K562 (cell line): ENCODE measurements at regions not wholly inside any gene's neighbourhood (a gene's known extent, or its start where the extent isn't known, plus 50 kb on each side); places are given as distances from the start of the nearest gene placed in this dataset.

Experiments used
- ATAC-seq: fragments of 200-7000 bp; cut with Tn5 transposase; 3 replicates; pipeline ENCODE4 v1.9.1; 2020; ENCODE audit warnings: moderate library complexity
- BruUV-seq: library from RNA; stranded (reverse); fragments of 400-500 nt; replicated peaks from 2 replicates; lab custom pipeline; 2021; lab: Mats Ljungman, UMichigan
- CTCF ChIA-PET: fragments of 300-600 bp; formaldehyde crosslinking; extraction: SDS; loops from one replicate; lab custom pipeline; 2021; ENCODE audit warnings: low intra/inter-chr PET ratio; lab: Yijun Ruan, JAX
- POLR2A ChIA-PET: fragments of 300-600, 350-650 bp; sonication (Branson Sonifier 250); formaldehyde crosslinking; extraction: SDS; loops from one replicate; lab custom pipeline; 2021; ENCODE audit warnings: antibody characterized with exemption, inconsistent platforms; lab: Yijun Ruan, JAX
- DNase-seq, 4 experiments: peaks; one replicate each; pipeline versions ENCODE4 v3.0.0 to v3.0.0-alpha.2; 2011 to 2018; ENCODE audit warnings: low spot score in 3 of 4, mixed read lengths in 3 of 4; ENCODE audit errors: extremely low read depth in 1 of 4
- FAIRE-seq: peaks from 2 replicates; lab custom pipeline; 2011; peaks lifted over from hg19 to GRCh38; lab: Jason Lieb, UNC
- H2AFZ ChIP-seq: 2 replicates; pipeline ENCODE4 v1.6.0; 2011; ENCODE audit warnings: low read depth, low read length, control low read depth, inconsistent platforms
- H3K27ac ChIP-seq: fragments of 200-600 bp; 3 replicates; pipeline ENCODE4 v1.8.0; 2011; ENCODE audit warnings: low read depth, mild to moderate bottlenecking, control low read depth, inconsistent platforms, low read length, moderate library complexity, mixed read lengths; ENCODE audit errors: extremely low read depth
- H3K27me3 ChIP-seq, 2 experiments: fragments of 300-600 bp in 1 of 2; 2 replicates in 1 of 2; 3 replicates in 1 of 2; pipeline versions ENCODE4 v1.6.0 to v1.8.0; 2011; ENCODE audit warnings: inconsistent platforms in 2 of 2, low read length in 2 of 2, mild to moderate bottlenecking in 1 of 2, mixed read lengths in 1 of 2, moderate library complexity in 1 of 2; ENCODE audit not compliant: control insufficient read depth in 2 of 2, insufficient read depth in 2 of 2
- H3K36me3 ChIP-seq: fragments of 300-600 bp; 3 replicates; pipeline ENCODE4 v1.8.0; 2011; ENCODE audit warnings: mild to moderate bottlenecking, low read length, inconsistent platforms; ENCODE audit not compliant: control insufficient read depth, insufficient read depth
- H3K4me1 ChIP-seq, 2 experiments: fragments of 200-600 bp in 1 of 2; replicated peaks in 1 of 2; 2 replicates in 1 of 2; 3 replicates in 1 of 2; pipeline versions ENCODE4 v1.5.1 to v1.8.0; 2011; ENCODE audit warnings: inconsistent platforms in 2 of 2, low read length in 2 of 2, mild to moderate bottlenecking in 1 of 2, mixed read lengths in 1 of 2, moderate library complexity in 1 of 2; ENCODE audit not compliant: control insufficient read depth in 2 of 2, insufficient read depth in 2 of 2
- H3K4me2 ChIP-seq: 2 replicates; pipeline ENCODE4 v1.6.1; 2011; ENCODE audit warnings: low read length, control low read depth, inconsistent platforms, mixed read lengths; ENCODE audit not compliant: insufficient read depth
- H3K4me3 ChIP-seq: fragments of 200-600 bp; sonication (generic), shearing (Covaris generic); 2 replicates; pipeline ENCODE4 v1.5.1; 2016; ENCODE audit warnings: control low read depth, inconsistent platforms
- H3K79me2 ChIP-seq: fragments of 200-600 bp; 3 replicates; pipeline ENCODE4 v1.8.0; 2011; ENCODE audit warnings: low read length, inconsistent platforms; ENCODE audit not compliant: control insufficient read depth, insufficient read depth
- H3K9ac ChIP-seq, 2 experiments: 2 replicates each; pipeline versions ENCODE4 v1.6.0 to v1.6.1; 2011; ENCODE audit warnings: low read depth in 2 of 2, low read length in 2 of 2, control low read depth in 1 of 2, inconsistent platforms in 1 of 2, mild to moderate bottlenecking in 1 of 2, mixed read lengths in 1 of 2; ENCODE audit not compliant: insufficient read depth in 1 of 2
- H3K9me1 ChIP-seq: one replicate; pipeline ENCODE4 v1.6.0; 2011; ENCODE audit warnings: inconsistent platforms, mild to moderate bottlenecking, low read length, moderate library complexity; ENCODE audit not compliant: control insufficient read depth, insufficient read depth
- H3K9me3 ChIP-seq: replicated peaks from 2 replicates; pipeline ENCODE4 v1.5.1; 2011; ENCODE audit warnings: low read depth, low read length, inconsistent platforms; ENCODE audit not compliant: control insufficient read depth, insufficient read depth
- H4K20me1 ChIP-seq: replicated peaks from 2 replicates; pipeline ENCODE4 v1.6.1; 2011; ENCODE audit warnings: low read length, inconsistent platforms, mixed read lengths; ENCODE audit not compliant: control insufficient read depth, insufficient read depth
- FOXA3 ChIP-seq, 2 experiments: fragments of 450-650 bp in 1 of 2; sonication (generic) in 1 of 2; formaldehyde crosslinking; IDR thresholded peaks in 1 of 2; conservative IDR thresholded peaks in 1 of 2; 2 replicates each; pipeline versions ENCODE4 v1.4.0 to v1.8.0; 2020 to 2022; ENCODE audit warnings: mild to moderate bottlenecking in 2 of 2, missing genetic modification reagents in 1 of 2
- GTF2F1 ChIP-seq: IDR thresholded peaks from 2 replicates; pipeline ENCODE4 v1.6.1; 2011; ENCODE audit warnings: low read depth, low read length, improper control_type of control experiment
- HIVEP1 ChIP-seq: fragments of 250-450 bp; sonication (Bioruptor Pico); IDR thresholded peaks from 2 replicates; pipeline ENCODE4 v1.4.0; 2020; ENCODE audit warnings: mild to moderate bottlenecking
- KLF10 ChIP-seq: fragments of 250-450 bp; sonication (Bioruptor Pico); IDR thresholded peaks from 2 replicates; pipeline ENCODE4 v1.6.1; 2021; ENCODE audit warnings: matching md5 sums
- MAFK ChIP-seq: IDR thresholded peaks from 2 replicates; pipeline ENCODE4 v1.6.1; 2011; ENCODE audit warnings: low read length, improper control_type of control experiment
- MCM5 ChIP-seq: fragments of 450-650 bp; IDR thresholded peaks from 2 replicates; pipeline ENCODE4 v1.6.1; 2016; ENCODE audit warnings: low read depth
- MED1 ChIP-seq: sonication (generic); formaldehyde crosslinking; IDR thresholded peaks from 2 replicates; pipeline ENCODE4 v1.8.1; 2023; ENCODE audit warnings: missing genetic modification reagents, borderline replicate concordance
- POLR2B ChIP-seq: fragments of 450-650 bp; IDR thresholded peaks from 2 replicates; pipeline ENCODE4 v1.6.1; 2018; ENCODE audit warnings: low read depth; ENCODE audit not compliant: partially characterized antibody
- SREBF1 ChIP-seq: fragments of 150-350 bp; IDR thresholded peaks from 2 replicates; pipeline ENCODE4 v1.6.1; 2014; ENCODE audit warnings: antibody characterized with exemption, low read depth, low read length, borderline replicate concordance
- ZNF507 ChIP-seq: conservative IDR thresholded peaks from 2 replicates; pipeline ENCODE4 v1.6.1; 2017; ENCODE audit warnings: missing genetic modification characterization, missing compliant biosample characterization
- ZNF764 ChIP-seq: fragments of 250-450 bp; sonication (Bioruptor Pico); IDR thresholded peaks from 2 replicates; pipeline ENCODE4 v1.4.0; 2020; ENCODE audit warnings: low read depth, mild to moderate bottlenecking, moderate library complexity
- ZZZ3 ChIP-seq: fragments of 450-650 bp; IDR thresholded peaks from 2 replicates; pipeline ENCODE4 v1.6.1; 2016; ENCODE audit warnings: antibody characterized with exemption, mild to moderate bottlenecking, moderate library complexity
- WGBS: fragments of 100-300 bp; shearing (Covaris generic); methylation state at CpG from one replicate; pipeline ENCODE4 v1.1.6; 2016; ENCODE audit warnings: low coverage, mixed read lengths; ENCODE audit not compliant: insufficient coverage; ENCODE audit errors: missing lambda C conversion rate; 5-methylcytosine and 5-hydroxymethylcytosine counted together
- in situ Hi-C: fragments of 300-500 bp; cut with MboI; formaldehyde crosslinking; loops from 4 replicates; pipeline ENCODE4 v1.15.0; 2018; ENCODE audit warnings: inconsistent platforms, mixed read lengths
- intact Hi-C: fragments of 100-400 bp; cut with micrococcal nuclease; formaldehyde crosslinking; loops from 2 replicates; pipeline ENCODE4 v1.14.2; 2022
- TF ChIP-seq, protein P1 (sequence below), 2 experiments: IDR thresholded peaks; 2 replicates each; pipeline ENCODE4 v1.6.1; 2011; ENCODE audit warnings: borderline replicate concordance in 1 of 2, control low read depth in 1 of 2, low read depth in 1 of 2, low read length in 1 of 2, mild to moderate bottlenecking in 1 of 2, mixed read lengths in 1 of 2, moderate library complexity in 1 of 2; ENCODE audit not compliant: insufficient read depth in 1 of 2, insufficient read length in 1 of 2, poor library complexity in 1 of 2, severe bottlenecking in 1 of 2; ENCODE audit errors: extremely low read depth in 1 of 2
- TF ChIP-seq, protein P2 (sequence below): sonication (generic); formaldehyde crosslinking; IDR thresholded peaks from 2 replicates; pipeline ENCODE4 v1.4.0; 2020; ENCODE audit warnings: mild to moderate bottlenecking, missing genetic modification reagents
- TF ChIP-seq, protein P3 (sequence below): fragments of 250-450 bp; sonication (Bioruptor Pico); IDR thresholded peaks from 2 replicates; pipeline ENCODE4 v1.6.1; 2021; ENCODE audit warnings: mild to moderate bottlenecking
- TF ChIP-seq, protein P4 (sequence below): fragments of 250-450 bp; sonication (Bioruptor Pico); IDR thresholded peaks from 2 replicates; pipeline ENCODE4 v1.5.0; 2021

DNA sequence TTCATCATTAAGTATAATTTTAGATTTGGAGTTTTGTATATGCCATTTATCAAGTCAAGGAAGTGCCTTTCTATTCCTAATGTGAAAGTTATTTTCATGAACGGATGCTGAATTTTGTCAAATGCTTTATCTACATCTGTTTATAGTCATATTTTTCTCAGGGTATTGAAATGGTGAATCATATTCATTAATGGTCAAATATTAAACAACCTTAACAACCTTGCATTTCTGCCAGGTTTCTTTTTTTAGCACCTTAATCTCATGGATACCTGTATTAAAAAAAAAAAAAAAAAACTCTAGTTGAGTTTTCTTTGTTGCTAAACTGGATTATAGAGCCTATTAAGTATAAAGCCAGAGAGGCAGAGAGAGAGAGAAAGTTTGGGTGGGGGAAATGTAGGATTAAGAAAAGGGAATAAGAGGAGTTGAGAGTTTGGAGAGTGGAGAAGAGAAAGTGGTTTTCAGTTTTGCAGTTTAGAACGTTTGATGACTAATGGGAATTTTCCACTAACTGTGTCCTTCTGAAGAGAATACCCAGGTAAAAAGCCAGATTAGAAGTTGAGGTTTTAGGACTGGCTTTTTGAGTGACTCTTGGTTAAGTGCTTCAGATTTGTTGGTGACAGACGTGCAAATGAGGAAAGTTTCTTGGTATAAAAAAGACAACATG is 305.0 kb downstream of the HLX start:
- no peaks in the 10 kb centered on the region for H3K9me3 ChIP-seq
- intact Hi-C loops = no loop called here
- no peaks in the 10 kb centered on the region for H3K79me2 ChIP-seq
- BruUV-seq = no TSS peak
- no peaks in the 10 kb centered on the region for H3K27me3 ChIP-seq
- WGBS = 4% methylated on average over 3 of the region's 3 CpGs
- ATAC-seq (no peak), DNase-seq (no peak), FAIRE-seq (no peak)
- no peaks in the 10 kb centered on the region; a peak in 1 of 5 replicates for H3K4me1 ChIP-seq
- no peak overlapping the region for H2AFZ ChIP-seq
- no peaks in the 10 kb centered on the region for H4K20me1 ChIP-seq
- no peak overlapping the region for H3K27ac ChIP-seq
- in situ Hi-C loops = no loop called here
- CTCF ChIA-PET = no interaction called here
- H3K9me1 ChIP-seq = no peaks in the 10 kb centered on the region
- no peak overlapping the region for H3K9ac ChIP-seq
- no peak overlapping the region for H3K4me2 ChIP-seq
- TF ChIP-seq, protein P1, sequence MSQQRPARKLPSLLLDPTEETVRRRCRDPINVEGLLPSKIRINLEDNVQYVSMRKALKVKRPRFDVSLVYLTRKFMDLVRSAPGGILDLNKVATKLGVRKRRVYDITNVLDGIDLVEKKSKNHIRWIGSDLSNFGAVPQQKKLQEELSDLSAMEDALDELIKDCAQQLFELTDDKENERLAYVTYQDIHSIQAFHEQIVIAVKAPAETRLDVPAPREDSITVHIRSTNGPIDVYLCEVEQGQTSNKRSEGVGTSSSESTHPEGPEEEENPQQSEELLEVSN (IDR thresholded peaks at IDR 0.05; ENCODE audit: borderline replicate concordance in 1 of 2, extremely low read depth in 1 of 2, insufficient read depth in 1 of 2, insufficient read length in 1 of 2, low read depth in 1 of 2, low read length in 1 of 2, poor library complexity in 1 of 2, severe bottlenecking in 1 of 2) = no peak
- TF ChIP-seq GTF2F1 (no peak), ZZZ3 (no peak), SREBF1 (no peak), MCM5 (no peak), ZNF507 (tag) (no peak), MED1 (CRISPR knock-in tag) (no peak), FOXA3 (CRISPR knock-in tag; conservative IDR thresholded peaks at IDR 0.05 in 1 of 2, IDR thresholded peaks at IDR 0.05 in 1 of 2) (no peak), POLR2B (no peak), ZNF764 (CRISPR knock-in tag) (no peak), HIVEP1 (CRISPR knock-in tag) (no peak), MAFK (no peak), KLF10 (CRISPR knock-in tag) (no peak)
- TF ChIP-seq, protein P2, sequence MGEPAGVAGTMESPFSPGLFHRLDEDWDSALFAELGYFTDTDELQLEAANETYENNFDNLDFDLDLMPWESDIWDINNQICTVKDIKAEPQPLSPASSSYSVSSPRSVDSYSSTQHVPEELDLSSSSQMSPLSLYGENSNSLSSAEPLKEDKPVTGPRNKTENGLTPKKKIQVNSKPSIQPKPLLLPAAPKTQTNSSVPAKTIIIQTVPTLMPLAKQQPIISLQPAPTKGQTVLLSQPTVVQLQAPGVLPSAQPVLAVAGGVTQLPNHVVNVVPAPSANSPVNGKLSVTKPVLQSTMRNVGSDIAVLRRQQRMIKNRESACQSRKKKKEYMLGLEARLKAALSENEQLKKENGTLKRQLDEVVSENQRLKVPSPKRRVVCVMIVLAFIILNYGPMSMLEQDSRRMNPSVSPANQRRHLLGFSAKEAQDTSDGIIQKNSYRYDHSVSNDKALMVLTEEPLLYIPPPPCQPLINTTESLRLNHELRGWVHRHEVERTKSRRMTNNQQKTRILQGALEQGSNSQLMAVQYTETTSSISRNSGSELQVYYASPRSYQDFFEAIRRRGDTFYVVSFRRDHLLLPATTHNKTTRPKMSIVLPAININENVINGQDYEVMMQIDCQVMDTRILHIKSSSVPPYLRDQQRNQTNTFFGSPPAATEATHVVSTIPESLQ (CRISPR knock-in tag) = no peak
- TF ChIP-seq, protein P3, sequence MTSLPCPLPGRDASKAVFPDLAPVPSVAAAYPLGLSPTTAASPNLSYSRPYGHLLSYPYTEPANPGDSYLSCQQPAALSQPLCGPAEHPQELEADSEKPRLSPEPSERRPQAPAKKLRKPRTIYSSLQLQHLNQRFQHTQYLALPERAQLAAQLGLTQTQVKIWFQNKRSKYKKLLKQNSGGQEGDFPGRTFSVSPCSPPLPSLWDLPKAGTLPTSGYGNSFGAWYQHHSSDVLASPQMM = no peak
- TF ChIP-seq, protein P4, sequence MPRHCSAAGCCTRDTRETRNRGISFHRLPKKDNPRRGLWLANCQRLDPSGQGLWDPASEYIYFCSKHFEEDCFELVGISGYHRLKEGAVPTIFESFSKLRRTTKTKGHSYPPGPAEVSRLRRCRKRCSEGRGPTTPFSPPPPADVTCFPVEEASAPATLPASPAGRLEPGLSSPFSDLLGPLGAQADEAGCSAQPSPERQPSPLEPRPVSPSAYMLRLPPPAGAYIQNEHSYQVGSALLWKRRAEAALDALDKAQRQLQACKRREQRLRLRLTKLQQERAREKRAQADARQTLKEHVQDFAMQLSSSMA (CRISPR knock-in tag) = no peak
- POLR2A ChIA-PET = no interaction called here
- no peaks in the 10 kb centered on the region for H3K36me3 ChIP-seq
- no peak overlapping the region for H3K4me3 ChIP-seq
